Caco-2 (cell line): ENCODE measurements at regions not wholly inside any gene's neighbourhood (a gene's known extent, or its start where the extent isn't known, plus 50 kb on each side); places are given as distances from the start of the nearest gene placed in this dataset.

Source experiments
- BruUV-seq: library from RNA; stranded (reverse); fragments of 400-500 nt; replicated peaks from 2 replicates; lab custom pipeline; 2021; lab: Mats Ljungman, UMichigan
- CTCF ChIA-PET: fragments of 300-600 bp; sonication (Branson Sonifier 250); formaldehyde crosslinking; loops from one replicate; lab custom pipeline; 2022; ENCODE audit warnings: antibody characterized with exemption; lab: Charles Lee
- POLR2A ChIA-PET: fragments of 300-600 bp; sonication (Branson Sonifier 250); formaldehyde crosslinking; loops from one replicate; lab custom pipeline; 2022; ENCODE audit warnings: antibody characterized with exemption; lab: Charles Lee
- DNase-seq, 2 experiments: peaks; one replicate each; pipeline versions ENCODE4 v3.0.0 to v3.0.0-alpha.2; 2020 to 2022
- H3K27me3 ChIP-seq: replicated peaks from 2 replicates; pipeline ENCODE4 v1.6.0; 2011; ENCODE audit warnings: low read length; ENCODE audit not compliant: control insufficient read depth, insufficient read depth
- H3K36me3 ChIP-seq: 2 replicates; pipeline ENCODE4 v1.5.1; 2011; ENCODE audit warnings: low read length; ENCODE audit not compliant: control insufficient read depth, insufficient read depth
- H3K4me1 ChIP-seq: fragments of 250-450 bp; sonication (Bioruptor Pico); 2 replicates; pipeline ENCODE4 v1.5.1; 2020; ENCODE audit warnings: mild to moderate bottlenecking
- H3K4me3 ChIP-seq: 2 replicates; pipeline ENCODE4 v1.5.1; 2011; ENCODE audit warnings: low read depth, mild to moderate bottlenecking, control low read depth, low read length
- H3K9me3 ChIP-seq: fragments of 250-450 bp; sonication (Bioruptor Pico); 2 replicates; pipeline ENCODE4 v1.5.1; 2020; ENCODE audit warnings: mild to moderate bottlenecking, moderate library complexity
- H3K27ac Mint-ChIP-seq: one replicate; pipeline ENCODE4 v1.8.0; 2022; ENCODE audit warnings: mixed read lengths; ENCODE audit not compliant: unreplicated experiment
- H3K27me3 Mint-ChIP-seq: one replicate; pipeline ENCODE4 v1.8.0; 2022; ENCODE audit warnings: mixed read lengths; ENCODE audit not compliant: insufficient read depth, unreplicated experiment
- H3K36me3 Mint-ChIP-seq: one replicate; pipeline ENCODE4 v1.8.0; 2022; ENCODE audit warnings: mild to moderate bottlenecking, mixed read lengths; ENCODE audit not compliant: insufficient read depth, unreplicated experiment
- H3K4me1 Mint-ChIP-seq: one replicate; pipeline ENCODE4 v1.8.0; 2022; ENCODE audit warnings: low read depth, mixed read lengths; ENCODE audit not compliant: unreplicated experiment
- H3K4me3 Mint-ChIP-seq: one replicate; pipeline ENCODE4 v1.8.0; 2022; ENCODE audit warnings: mild to moderate bottlenecking, moderate library complexity, mixed read lengths; ENCODE audit not compliant: unreplicated experiment
- H3K9me3 Mint-ChIP-seq: one replicate; pipeline ENCODE4 v1.8.0; 2022; ENCODE audit warnings: mixed read lengths; ENCODE audit not compliant: unreplicated experiment
- intact Hi-C: fragments of 100-400 bp; cut with micrococcal nuclease; formaldehyde crosslinking; loops from one replicate; pipeline ENCODE4 v1.10.0; 2022; ENCODE audit not compliant: unreplicated experiment
- TF ChIP-seq, protein P1 (sequence below), 2 experiments: fragments of 200-600 bp in 1 of 2; IDR thresholded peaks; 1 replicate in 1 of 2; 2 replicates in 1 of 2; pipeline versions ENCODE4 v1.5.1 to v1.8.0; 2011 to 2022; ENCODE audit warnings: antibody characterized with exemption in 1 of 2, control low read depth in 1 of 2, inconsistent platforms in 1 of 2, low read depth in 1 of 2, low read length in 1 of 2, mild to moderate bottlenecking in 1 of 2, moderate library complexity in 1 of 2; ENCODE audit not compliant: insufficient read depth in 1 of 2, severe bottlenecking in 1 of 2, unreplicated experiment in 1 of 2

DNA sequence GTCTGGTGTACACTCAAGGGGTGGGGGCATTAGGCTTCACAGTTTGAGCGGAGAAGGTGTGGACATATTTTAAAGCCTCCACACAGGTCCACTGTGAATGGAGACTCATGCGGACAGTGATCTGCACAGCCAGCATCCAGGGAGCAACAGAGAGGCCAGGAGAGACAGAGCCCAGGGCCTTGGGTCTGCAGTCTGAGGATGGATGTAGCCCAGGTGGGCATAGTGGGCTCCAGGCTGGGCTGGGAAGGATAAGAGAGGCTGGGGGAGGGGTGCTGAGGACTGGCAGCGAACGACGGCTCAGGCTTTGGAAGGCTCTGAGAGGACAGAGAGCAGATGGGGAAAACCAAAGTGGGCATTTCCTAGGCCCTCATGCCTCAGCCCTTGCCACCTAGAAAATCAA lies 128.8 kb downstream of the PAPOLA start:
- no peaks in the 10 kb centered on the region for H3K4me1 Mint-ChIP-seq

DNA sequence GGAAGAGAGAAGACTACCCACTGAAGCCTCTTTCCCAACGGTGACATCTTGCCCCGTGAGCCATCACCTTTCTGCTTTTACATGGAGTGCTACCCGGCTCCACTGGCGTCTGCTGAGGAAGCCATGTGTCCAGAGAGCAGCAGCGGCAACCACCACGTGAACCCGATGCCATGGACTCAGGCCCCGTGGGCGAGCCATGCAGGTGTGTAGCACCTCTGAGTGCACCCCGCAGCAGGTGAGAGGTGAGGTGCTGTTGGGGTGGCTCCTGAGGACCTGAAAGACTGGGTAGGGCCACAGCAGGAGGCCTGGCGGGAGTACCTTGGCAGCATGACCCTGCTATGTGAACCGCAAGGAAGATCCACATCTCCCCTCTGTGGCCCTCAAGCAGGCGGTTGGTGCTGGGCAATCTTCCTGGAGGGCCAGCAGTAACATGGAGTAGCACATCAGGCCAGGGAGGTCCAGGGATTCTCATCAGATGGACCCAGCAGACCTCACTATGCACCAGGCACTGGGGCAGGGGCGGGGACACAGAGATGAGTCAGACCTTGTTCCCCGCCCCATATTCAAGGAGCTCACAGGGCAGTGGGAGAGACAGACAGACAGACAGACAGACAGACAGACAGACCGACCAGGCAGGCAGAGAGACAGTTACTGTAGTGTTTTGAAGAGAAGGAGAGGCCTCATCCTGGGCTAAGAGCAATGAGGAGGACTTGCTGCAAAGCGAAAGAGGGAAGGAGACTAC lies 129.6 kb downstream of the PAPOLA start:
- TF ChIP-seq, protein P1, sequence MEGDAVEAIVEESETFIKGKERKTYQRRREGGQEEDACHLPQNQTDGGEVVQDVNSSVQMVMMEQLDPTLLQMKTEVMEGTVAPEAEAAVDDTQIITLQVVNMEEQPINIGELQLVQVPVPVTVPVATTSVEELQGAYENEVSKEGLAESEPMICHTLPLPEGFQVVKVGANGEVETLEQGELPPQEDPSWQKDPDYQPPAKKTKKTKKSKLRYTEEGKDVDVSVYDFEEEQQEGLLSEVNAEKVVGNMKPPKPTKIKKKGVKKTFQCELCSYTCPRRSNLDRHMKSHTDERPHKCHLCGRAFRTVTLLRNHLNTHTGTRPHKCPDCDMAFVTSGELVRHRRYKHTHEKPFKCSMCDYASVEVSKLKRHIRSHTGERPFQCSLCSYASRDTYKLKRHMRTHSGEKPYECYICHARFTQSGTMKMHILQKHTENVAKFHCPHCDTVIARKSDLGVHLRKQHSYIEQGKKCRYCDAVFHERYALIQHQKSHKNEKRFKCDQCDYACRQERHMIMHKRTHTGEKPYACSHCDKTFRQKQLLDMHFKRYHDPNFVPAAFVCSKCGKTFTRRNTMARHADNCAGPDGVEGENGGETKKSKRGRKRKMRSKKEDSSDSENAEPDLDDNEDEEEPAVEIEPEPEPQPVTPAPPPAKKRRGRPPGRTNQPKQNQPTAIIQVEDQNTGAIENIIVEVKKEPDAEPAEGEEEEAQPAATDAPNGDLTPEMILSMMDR (IDR thresholded peaks at IDR 0.05; ENCODE audit: insufficient read depth in 1 of 2, low read depth in 1 of 2, low read length in 1 of 2, severe bottlenecking in 1 of 2, unreplicated experiment in 1 of 2) = no peak
- H3K4me1 ChIP-seq = no peaks in the 10 kb centered on the region
- no peaks in the 10 kb centered on the region for H3K9me3 ChIP-seq
- CTCF ChIA-PET = no interaction called here
- no peaks in the 10 kb centered on the region for H3K4me1 Mint-ChIP-seq
- no peak for DNase-seq
- POLR2A ChIA-PET = no interaction called here
- H3K4me3 Mint-ChIP-seq = no peak overlapping the region
- no peak overlapping the region for H3K27ac Mint-ChIP-seq
- intact Hi-C loops = no loop called here
- no peaks in the 10 kb centered on the region; the same call in 1 of the 2 replicates for H3K27me3 ChIP-seq
- no peaks in the 10 kb centered on the region for H3K9me3 Mint-ChIP-seq
- H3K4me3 ChIP-seq = no peak overlapping the region
- no peaks in the 10 kb centered on the region for H3K36me3 Mint-ChIP-seq
- H3K27me3 Mint-ChIP-seq = peaks cover 11% of the 10 kb centered on the region
- BruUV-seq = no TSS peak
- H3K36me3 ChIP-seq = no peaks in the 10 kb centered on the region

More for the DNA sequence above, 128.8 kb downstream of the PAPOLA start:
- CTCF ChIA-PET = no interaction called here
- no peaks in the 10 kb centered on the region for H3K9me3 Mint-ChIP-seq
- H3K4me3 Mint-ChIP-seq = no peak overlapping the region
- H3K4me1 ChIP-seq = no peaks in the 10 kb centered on the region
- TF ChIP-seq, protein P1 (IDR thresholded peaks at IDR 0.05; ENCODE audit: insufficient read depth in 1 of 2, low read depth in 1 of 2, low read length in 1 of 2, severe bottlenecking in 1 of 2, unreplicated experiment in 1 of 2) = no peak
- H3K4me3 ChIP-seq = no peak overlapping the region
- POLR2A ChIA-PET = no interaction called here
- peaks cover 10% of the 10 kb centered on the region for H3K27me3 Mint-ChIP-seq
- no peak for DNase-seq
- intact Hi-C loops = no loop called here
- H3K36me3 Mint-ChIP-seq = no peaks in the 10 kb centered on the region
- H3K9me3 ChIP-seq = no peaks in the 10 kb centered on the region
- BruUV-seq = no TSS peak
- no peaks in the 10 kb centered on the region for H3K36me3 ChIP-seq
- no peaks in the 10 kb centered on the region; the same call in 1 of the 2 replicates for H3K27me3 ChIP-seq
- no peak overlapping the region for H3K27ac Mint-ChIP-seq

DNA sequence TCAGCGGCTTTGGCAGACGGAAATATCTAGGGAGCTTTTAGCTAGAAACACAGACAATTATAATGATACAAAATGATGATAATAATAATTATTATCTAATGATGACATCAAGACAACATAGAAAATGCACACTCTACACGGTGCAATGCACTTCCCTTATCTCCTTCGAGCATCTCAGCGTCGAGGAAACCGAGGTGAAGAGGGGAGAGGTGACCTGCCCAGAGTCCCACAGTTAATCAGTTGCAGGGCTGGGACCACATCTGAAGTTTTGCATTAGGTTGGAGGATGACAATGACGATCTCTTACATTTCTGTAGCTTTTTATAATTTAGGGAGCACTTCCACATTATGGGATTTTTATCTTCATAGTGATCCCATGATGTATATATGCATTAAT lies 130.2 kb downstream of the PAPOLA start:
- H3K27me3 ChIP-seq = no peaks in the 10 kb centered on the region; the same call in 1 of the 2 replicates
- TF ChIP-seq, protein P1 (IDR thresholded peaks at IDR 0.05; ENCODE audit: insufficient read depth in 1 of 2, low read depth in 1 of 2, low read length in 1 of 2, severe bottlenecking in 1 of 2, unreplicated experiment in 1 of 2) = no peak
- H3K9me3 ChIP-seq = no peaks in the 10 kb centered on the region
- no TSS peak for BruUV-seq
- no peak for DNase-seq
- no peaks in the 10 kb centered on the region for H3K4me1 ChIP-seq
- Mint-ChIP-seq H3K27ac (no peak overlapping the region), H3K4me3 (no peak overlapping the region), H3K36me3 (no peaks in the 10 kb centered on the region), H3K27me3 (peaks cover 16% of the 10 kb centered on the region), H3K4me1 (no peaks in the 10 kb centered on the region), H3K9me3 (no peaks in the 10 kb centered on the region)
- H3K36me3 ChIP-seq = no peaks in the 10 kb centered on the region
- CTCF ChIA-PET = no interaction called here
- POLR2A ChIA-PET = no interaction called here
- no peak overlapping the region for H3K4me3 ChIP-seq
- intact Hi-C loops = no loop called here
